GM21786 (cell line): ENCODE measurements at regions not wholly inside any gene's neighbourhood (a gene's known extent, or its start where the extent isn't known, plus 50 kb on each side); places are given as distances from the start of the nearest gene placed in this dataset.

Experiments used
- ATAC-seq: cut with Tn5 transposase; IDR thresholded peaks from one replicate; pipeline ENCODE4 v1.9.1; 2021; ENCODE audit not compliant: unreplicated experiment

DNA sequence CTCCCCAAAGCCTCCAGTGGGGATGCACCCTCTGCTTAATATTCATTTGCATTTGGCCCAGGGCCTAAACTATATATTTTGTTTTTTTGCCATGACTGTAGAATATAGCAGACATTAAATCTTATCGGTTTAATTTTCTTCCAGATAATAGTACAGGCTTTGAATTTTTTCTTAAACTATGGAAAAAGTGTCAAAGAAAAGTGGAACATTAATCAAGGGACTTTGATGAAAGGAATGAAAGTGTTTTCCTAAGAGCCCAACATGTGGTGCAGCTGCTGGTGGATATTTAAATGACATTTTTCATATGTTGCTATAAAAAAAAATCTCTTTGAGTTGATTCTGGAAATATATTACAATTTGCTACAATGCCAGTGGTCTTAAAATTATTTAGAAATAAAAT lies 346.8 kb downstream of the CYP26B1 start:
- ATAC-seq = no peak

DNA sequence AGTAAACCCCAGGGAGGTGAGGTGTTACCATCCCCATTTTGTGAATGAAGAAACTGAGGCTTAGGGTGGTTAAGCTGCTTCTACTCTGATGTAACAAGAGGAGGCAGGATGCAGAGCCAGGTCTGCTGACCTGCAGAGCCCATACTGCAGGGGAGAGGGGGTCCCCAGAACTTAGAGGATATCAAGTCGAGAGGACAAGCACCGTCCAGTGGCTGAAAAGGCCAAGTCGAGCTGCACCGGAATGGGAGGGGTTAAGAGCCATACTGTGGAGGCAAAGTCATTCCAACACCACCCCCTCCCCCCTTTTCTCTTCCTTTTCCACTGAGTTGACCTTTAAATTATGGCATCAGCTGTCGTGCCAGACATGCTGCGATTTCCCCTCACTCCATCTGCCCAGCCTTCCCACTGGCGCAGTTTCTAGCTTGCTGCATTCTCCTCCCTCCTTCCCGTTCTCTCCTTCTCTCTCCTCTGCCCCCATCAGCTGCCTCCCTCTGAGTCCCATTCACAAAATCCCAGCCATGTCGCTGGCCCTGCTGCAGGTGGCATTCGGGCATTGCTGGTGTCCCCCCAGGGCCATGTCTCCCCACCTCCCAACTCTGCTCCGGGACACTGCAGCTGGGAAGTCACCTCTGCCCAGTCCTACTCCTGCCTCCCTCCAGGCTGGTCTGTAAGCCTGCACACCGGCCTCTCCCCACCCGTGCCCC lies 346.9 kb downstream of the DYSF start:
- ATAC-seq = no peak

DNA sequence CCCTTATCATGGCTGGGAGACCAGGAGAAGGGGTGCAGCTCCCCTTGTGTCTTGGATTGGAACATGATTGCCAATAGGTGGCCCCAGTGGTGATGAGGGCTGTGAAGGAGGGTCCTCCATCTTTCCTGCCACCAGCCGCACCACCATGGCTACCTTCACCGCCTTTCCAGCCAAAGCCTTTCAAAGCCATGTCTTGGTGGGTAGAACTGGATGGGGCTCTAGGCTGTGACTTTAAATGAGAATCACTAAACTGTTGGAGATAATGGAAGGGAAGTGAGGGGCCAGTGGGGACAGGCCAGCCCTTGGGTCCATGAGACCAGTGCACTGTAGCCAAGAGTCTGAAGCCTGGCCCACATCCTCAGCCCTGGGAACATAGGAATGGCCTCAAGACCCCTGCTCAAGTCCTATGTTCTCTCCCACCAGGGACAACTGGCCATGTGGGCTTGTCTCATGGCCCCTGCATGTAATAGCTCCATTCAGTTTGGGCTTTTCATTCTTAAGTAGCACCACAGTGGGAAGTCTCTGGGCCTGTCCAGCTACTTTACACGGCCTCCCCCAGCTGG lies 345.7 kb downstream of the DYSF start:
- ATAC-seq = no peak

DNA sequence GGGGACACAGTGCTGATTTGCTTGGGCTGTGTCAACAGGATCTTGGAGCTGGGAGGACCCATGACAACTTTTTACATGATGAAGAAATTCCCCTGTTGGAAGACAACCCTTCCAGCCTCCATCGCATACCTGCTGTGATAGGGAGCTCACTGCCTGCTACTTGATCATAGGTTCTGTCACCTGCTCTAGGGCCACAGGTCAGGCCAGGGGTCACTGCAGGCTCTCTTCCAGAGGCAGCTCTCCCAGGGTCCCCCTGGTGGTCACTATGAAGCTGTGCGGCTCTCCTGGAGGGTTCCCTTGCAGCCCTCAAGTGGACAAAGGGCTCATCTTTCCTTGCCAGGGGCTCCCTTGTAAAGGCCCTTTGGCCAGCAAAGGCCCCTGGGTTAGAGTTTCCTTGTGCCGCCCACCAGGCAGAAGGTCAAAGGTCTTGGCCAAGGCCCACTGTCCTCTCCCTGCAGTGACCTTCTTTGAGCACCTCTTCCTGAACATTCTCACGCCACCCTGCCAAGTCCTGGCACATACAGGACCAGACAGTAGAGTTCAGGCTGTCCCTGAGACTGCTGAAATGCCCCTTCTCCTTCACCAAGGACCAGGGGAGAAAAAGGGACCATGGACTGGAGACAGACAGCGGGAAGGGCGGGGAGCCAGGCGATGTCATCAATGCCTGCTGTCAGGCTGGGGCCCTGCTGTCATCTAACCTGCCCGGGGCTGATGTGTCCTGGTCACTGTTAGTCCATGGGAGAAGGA lies 345.1 kb downstream of the DYSF start:
- ATAC-seq = no peak

DNA sequence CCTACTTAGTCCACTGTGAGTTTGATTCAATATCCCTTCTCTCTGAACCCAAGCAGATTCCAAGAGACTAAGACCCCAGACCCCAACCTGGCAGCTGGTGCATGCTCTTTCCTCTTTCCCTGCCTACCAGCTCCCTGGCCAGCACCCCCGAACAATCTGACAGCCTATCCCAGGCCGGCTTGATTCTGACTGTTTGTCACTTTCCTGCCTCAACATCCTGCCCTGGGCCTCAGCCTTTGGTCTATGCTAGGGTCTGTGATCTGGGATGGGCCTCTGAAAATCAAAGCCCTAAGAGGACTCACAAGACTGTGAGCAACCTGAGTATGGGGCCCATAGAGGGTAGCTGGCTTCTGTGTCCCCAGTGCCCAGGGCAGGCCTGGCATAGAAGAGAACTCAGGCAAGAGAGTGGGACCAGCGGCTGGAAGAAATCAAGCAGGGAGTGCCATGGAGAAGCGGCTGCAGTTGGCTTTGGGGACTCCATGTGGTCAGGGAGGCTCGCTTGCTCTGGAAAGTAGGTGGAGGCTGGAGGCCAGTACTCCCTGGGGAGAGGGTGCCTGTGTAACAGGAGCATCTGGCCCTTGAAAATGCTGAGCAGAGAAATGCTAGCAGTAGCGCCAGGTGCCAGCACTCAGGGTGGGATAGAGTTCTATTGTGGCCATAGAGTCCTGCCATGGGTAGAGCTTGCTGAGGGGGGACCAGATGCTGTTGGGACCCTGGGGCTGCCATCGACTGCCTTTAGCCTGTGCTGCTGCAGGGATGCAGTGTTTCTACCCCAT lies 343.9 kb downstream of the DYSF start:
- ATAC-seq = no peak

DNA sequence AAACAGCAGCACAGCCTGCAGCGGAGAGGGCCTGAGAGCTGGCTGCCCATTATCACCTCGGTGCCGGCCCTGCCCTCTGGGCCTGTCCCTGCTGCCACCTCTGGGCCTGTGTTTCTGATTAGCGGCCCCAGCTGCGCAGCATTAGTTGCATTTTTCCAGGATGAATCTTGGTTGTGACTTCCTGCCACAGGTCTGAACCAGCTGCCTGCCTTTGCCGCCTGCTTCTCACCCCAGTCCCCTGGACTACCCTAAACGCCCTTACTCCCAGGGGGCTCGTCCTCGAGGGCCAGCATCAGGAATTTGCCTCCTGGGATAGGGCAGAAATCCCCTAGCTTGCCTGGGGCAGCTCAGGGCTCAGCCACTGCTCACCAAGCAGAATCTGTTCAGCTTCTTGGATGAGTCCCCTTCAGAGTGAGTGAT lies 342.8 kb downstream of the DYSF start:
- no peak for ATAC-seq

DNA sequence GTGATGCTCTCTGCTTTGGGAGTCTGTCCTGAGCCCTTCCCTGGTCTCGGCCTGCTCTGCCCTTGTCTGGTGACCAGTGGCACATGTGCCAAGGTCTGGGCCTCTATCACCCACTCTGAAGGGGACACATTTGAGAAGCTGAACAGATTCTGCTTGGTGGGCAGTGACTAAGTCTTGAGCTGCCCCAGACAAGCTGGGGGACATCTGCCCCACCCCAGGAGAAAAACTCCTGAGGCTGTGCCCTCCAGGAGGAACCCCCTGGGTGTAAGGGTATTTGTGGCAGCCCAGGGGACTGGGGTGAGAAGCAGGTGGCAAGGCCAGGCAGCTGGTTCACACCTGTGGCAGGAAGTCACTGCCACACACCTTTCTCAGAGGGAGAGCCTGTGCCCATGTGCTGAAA lies 342.1 kb downstream of the DYSF start:
- no peak for ATAC-seq

DNA sequence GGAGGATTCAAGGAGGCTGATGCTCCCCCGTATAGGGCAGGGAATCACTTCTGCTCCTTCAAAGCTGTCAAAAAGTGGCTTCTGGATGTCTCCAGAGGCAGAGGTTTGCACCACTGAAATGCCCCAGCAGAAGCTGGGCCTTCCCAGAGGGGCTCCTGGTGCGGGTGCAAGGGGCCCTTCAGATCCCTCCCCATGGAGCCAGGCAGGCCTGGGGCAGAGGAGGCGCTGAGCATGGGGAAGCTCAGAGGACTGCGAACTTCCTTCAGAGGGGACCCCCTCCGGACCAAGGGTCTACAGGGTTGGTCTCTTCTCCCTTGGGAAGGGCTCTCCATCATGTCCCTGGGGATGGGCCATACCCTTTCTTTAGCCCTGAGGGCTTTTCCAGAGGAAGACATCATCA lies 341.2 kb downstream of the DYSF start:
- ATAC-seq = no peak

DNA sequence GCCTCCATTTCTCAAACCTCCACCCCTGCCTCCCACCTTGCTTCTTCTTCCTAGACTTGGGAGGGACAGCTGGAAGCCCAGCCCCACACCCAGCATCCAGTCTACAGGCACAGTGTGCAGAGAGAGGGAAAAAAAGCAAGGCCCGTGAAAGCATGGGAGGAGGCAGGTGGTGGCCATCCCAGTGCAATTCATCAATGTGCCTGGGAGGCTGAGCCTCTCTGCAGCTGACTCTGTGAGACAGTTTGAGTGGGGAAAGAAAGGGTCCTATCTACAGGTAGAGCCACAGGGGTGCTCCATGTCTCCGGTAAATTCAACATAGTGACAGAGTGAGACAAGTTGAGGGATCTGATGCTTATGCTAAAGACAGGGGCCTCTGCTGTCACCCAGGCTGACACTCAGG lies 340.6 kb downstream of the DYSF start:
- ATAC-seq = no peak

DNA sequence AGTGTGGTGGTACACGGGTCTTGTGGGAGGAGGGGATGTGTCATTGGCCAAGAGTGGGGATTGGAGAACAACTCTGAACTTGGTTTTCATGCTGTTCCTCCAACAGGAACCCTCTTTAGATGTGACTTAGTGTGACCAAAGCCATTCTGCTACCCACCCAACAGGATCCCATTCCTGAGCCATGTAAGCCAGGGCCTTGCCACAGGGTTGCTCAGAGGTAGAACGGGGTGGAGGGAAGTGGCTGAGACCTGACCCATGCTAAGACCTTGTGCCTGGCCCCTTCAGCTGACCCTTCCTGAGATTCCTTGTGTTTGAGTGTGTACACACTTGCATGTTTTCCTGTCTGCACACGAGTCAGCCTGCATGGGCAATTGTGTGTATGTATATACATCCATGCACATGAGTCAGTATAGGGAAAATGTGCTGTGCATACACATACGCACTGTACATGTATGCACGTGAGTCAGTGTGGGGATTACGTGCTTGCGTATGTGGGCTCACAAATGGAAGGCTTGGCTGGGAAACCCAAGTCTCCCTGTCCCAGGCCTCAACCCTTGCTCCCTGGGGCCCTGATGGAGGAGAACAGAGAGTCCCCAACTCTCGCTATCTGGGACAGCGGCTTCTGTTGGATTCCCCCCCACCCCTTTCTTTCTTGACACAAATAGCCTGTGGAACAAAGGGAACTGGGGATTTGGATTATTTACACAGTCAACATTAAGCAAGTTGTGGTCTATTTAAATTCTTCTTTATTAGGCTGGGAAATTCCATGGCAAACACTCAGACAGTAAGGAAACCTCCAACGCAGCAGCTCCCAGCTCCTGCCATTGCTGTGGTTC lies 339.8 kb downstream of the DYSF start:
- no peak for ATAC-seq

DNA sequence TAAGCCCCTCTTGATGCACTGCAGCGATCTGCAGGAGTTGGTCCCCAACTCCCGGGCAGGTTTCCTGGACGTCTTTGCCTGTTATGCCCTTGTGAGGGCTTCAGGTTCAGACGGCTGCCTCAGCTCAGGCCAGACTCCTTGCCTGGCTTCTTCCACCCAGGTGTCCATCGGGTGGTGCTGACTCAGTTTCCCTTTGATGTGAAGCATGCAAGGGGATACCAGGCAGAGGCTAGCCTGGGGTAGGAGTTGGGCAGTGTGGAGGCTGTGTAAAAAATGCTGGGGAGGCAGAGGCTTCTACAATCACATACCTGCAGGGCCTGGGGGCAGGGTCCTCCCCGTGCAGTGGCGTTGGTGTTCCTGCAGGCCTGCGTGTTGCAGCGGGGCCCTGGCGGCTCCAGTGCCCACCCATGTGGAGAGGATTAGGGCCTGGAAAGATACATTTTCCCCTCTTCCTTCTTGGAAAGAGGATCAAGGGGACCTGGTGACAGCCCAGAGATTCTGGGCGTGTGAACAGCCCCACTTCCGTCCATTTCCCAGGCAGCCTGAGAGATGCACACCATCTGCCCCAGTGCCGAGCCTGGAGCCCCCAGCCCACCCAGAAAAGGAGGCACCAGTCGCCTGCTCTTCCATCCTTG lies 338.3 kb downstream of the DYSF start:
- ATAC-seq = no peak

DNA sequence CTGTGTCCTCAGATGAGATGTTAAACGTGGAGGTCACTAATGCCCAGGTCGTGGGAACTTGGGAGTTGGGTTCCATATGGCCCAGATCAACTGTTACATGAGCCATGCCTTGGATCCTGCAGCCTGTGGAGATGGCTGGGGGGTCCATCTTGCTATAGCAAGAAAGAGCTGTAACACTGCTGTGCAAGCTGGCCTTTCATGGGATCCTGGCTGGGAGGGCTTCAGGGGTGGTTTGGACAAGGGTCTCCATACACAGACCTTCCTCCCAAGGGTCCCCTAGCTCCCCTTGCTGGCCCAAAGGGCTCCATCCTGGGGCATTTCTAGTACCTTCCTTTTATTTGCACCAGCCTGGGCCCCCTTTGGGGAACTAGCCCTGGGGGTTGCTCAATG lies 337.7 kb downstream of the DYSF start:
- ATAC-seq = no peak

DNA sequence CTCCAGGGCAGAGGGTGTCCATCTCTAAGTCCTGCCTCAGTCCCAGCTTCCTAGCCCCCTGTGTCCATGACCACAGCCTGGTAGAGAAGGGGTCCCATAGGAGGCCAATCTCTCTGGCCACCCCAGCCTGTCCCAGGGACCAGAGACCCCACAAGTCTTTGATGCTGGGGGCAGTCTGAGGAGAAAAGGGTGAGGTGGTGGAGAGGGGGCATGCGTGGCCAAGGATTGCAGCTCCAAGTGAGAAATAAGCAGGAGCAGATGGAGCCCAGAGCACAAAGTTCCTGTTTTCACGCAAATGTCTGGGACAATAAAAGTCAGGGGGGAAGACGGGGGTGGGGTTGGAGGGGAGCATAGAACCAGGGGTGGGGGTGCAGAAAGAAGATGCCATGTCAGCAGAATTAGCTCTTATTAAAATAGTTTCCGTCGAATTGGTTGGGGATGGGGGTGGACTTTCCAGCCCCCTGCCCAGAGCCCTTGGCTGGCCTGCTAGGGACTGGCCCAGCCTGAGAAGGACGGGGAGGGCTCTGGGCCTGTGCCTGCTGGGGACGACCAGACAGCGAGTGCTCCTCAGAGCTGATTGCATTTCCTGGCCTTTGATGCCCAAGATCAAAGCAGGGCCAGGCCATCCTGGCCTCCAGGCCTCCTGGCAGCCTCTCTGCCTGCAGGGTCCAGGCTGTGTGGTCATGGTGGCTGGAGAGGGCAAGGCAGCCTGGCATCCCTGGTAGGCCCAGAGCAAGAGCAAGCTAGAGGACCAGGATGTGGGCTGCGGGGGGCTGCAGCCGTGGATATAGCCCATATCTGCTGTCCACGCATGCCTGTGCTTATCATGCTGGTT lies 337.1 kb downstream of the DYSF start:
- no peak for ATAC-seq

DNA sequence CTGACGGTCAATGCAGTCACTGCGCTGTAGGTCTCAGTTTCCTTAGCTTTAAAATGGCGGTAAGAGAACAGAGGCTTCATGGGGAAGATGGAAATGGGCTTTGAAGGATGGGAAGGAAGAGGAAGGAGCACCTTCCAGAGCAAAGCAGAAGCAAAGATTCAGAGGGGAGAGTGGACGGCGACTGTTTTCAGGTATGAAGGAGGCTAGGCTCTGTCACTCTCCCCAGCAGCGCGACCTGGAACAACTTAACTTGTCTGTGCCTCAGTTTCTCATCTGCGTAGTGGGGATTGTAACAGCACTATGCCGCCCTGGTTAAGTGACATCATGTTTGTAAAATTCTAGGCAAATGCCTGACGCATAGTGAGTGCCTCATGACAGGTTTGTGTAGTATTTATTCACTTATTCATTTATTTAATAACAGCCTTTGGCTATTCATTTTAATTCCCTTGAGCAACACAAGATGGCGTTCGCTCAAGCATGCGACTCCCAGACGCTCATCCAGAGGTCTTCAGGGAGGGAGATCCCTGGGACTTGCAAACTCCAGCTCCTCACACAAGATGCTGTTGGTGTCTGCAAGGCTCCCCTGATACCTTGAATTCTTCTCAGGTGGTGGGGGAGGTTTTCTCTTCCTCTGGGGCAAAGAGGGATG lies 336.3 kb downstream of the DYSF start:
- no peak for ATAC-seq

DNA sequence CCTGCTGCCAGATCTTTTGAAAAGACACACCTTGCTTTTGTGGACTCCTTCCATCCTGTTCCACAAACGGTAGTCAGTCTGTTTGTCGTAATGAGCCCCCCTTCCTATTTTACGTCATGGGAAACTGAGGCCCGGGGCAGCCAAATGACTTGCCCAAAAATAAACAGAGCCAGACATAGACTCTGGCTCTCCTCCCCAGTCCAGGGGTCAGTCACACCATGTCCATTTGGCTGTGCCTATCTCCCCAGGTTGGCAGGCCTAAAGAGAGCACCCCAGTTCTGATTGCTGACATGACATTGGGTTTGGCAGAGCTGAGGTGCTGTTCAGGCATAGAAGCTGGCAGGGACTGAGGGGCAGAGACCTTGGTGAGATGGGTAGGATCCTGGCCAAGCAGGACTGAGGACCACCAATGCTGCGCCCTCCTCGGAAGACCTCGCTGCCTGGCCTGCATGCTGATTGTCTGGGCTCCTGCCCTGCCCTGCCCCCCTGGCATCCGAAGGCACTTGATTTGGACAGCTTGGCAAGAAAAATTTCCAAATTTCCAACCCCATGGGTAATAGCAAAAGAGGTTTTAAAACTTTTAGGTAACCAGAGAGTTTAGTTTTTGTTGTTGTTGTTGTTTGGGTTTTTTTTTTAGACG lies 335.4 kb downstream of the DYSF start:
- no peak for ATAC-seq

DNA sequence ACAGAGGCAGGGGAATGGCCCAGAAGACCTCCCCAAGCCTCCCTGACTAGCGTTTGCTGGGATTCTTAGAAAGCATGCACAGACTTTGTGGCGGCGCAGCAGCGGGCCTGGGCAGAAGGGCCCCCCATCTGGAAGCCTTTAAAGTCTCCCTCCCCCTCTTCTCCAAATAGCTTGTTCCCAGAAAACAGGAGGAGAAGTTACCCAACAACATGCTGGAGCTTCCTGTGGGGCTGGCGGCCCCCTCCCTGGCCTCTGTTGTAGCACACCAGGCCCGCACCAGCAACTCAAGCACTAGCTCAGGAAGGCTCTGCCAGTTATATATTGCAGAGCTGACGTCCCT lies 334.8 kb downstream of the DYSF start:
- ATAC-seq = no peak

DNA sequence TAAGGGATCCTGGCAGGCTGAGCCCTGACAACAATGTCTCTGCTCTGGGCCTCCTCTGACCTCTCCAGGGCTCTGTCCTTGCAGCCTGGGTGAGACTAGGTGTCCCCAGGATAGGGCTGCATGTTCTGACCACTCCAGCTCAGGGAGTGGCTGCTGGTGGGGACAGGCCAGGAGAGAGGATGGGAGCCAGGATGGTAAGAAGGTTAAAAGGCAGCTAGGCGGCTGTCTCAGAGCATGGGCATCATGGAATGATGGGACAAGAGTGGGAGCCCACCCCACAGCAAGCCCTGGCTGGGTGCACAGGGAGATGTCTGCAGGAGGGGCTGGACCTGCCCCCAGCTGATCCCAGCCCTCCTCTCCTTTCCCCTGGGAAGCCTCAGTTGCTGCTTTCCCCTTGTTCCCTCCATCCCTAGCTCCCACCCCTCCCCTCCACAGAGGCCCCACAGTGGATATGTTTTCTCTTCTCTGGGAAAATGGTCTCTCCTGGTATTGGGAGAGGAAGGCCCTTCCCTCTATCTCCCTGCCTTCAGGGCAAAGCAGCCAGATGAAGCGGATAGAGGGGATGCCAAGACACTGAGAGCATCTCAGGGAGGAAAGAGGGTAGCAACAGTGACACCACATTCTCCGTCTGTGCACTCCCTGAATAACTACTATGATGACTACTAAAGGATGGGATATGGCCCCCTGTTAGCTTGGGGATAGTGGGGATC lies 334.3 kb downstream of the DYSF start:
- no peak for ATAC-seq

DNA sequence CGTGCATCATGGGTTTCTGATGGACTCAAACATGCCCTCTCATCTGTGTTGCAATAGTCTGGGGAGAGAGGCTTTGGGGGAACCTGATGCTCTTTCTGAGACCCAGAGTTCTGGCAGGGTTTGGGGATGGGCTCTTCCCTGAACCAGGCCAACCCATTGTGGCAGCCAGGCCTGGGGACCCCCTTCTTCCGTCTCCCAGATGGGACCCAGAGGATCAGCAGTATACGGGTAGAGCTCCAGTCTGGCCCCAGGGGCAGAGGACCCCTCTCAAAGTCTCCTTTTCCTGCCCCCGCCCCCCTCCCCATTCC lies 333.7 kb downstream of the DYSF start:
- ATAC-seq = no peak
